ENCODE measurements at regions not wholly inside any gene's neighbourhood (a gene's known extent, or its start where the extent isn't known, plus 50 kb on each side); places are given as distances from the start of the nearest gene placed in this dataset.
"Not testable (repeated sequence)": the region's sequence is repeated elsewhere in the genome, so short reads cannot be mapped to it uniquely, and the experiment has no call there.

DNA sequence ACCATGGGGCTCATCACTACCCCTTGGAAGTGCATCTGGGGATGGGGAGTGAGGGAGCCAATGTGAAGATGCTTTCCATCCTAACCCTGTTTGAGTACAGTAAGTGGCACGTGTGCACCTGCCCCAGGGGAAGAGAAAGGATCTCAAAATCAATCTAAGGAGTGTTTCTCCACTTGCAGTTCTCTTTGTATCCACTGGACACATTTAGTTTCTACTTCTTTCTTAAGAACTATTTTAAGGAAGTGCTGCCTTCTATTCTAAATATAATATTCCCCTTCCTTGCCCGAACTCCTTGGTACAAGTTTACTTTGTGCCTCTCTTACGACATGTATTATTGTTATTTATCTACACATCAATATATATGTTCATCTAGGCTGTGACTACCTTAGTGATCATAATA lies 73.8 kb downstream of the TTC6 start:
- Histone ChIP-seq H3K27me3 (no peaks in the 10 kb centered on the region), H3K27ac (no peak overlapping the region), H3K9me3 (peaks cover 0 to 5% (median 0%) of the 10 kb centered on the region in 11 donors), H3K4me1 (no peaks in the 10 kb centered on the region), H3K36me3 (no peaks in the 10 kb centered on the region), H3K4me3 (no peak overlapping the region)
- intact Hi-C loops (cut with DNase I) = no loop called here
- WGBS, 2 donors = 59 to 65% methylated on average over 3 of the region's 3 CpGs
- TF ChIP-seq, protein P1, sequence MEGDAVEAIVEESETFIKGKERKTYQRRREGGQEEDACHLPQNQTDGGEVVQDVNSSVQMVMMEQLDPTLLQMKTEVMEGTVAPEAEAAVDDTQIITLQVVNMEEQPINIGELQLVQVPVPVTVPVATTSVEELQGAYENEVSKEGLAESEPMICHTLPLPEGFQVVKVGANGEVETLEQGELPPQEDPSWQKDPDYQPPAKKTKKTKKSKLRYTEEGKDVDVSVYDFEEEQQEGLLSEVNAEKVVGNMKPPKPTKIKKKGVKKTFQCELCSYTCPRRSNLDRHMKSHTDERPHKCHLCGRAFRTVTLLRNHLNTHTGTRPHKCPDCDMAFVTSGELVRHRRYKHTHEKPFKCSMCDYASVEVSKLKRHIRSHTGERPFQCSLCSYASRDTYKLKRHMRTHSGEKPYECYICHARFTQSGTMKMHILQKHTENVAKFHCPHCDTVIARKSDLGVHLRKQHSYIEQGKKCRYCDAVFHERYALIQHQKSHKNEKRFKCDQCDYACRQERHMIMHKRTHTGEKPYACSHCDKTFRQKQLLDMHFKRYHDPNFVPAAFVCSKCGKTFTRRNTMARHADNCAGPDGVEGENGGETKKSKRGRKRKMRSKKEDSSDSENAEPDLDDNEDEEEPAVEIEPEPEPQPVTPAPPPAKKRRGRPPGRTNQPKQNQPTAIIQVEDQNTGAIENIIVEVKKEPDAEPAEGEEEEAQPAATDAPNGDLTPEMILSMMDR (IDR thresholded peaks at IDR 0.05) = no peak
- DNase-seq (no peak), ATAC-seq (no peak)

DNA sequence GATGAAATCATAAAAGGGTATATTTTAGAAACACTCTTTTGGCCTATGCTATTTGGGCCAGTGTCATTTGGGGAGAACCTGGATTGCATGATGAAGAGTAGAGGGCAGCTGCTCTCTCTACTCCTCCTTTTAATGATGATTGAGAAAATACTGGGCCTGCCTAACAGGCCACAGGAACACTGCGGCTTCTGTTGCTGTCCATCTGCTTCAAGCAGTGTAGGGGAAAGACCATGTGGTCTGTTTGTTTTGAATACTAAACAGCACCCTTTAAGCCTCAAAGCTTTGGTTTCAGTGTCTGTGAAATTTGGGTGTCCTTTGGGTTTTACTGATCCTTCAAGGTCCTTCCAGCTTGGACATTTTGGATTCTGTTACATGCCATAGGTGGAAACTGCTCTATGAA lies 78.0 kb downstream of the TTC6 start:
- ATAC-seq (no peak), DNase-seq (no peak)
- Histone ChIP-seq H3K4me3 (no peak overlapping the region), H3K4me1 (no peaks in the 10 kb centered on the region), H3K9me3 (peaks cover 0 to 3% (median 0%) of the 10 kb centered on the region in 11 donors), H3K27ac (no peak overlapping the region), H3K36me3 (no peaks in the 10 kb centered on the region), H3K27me3 (no peaks in the 10 kb centered on the region)
- TF ChIP-seq, protein P1 (IDR thresholded peaks at IDR 0.05) = no peak
- intact Hi-C loops (cut with DNase I) = no loop called here
- WGBS, 2 donors = 52 to 68% methylated on average over 1 of the region's 1 CpG

DNA sequence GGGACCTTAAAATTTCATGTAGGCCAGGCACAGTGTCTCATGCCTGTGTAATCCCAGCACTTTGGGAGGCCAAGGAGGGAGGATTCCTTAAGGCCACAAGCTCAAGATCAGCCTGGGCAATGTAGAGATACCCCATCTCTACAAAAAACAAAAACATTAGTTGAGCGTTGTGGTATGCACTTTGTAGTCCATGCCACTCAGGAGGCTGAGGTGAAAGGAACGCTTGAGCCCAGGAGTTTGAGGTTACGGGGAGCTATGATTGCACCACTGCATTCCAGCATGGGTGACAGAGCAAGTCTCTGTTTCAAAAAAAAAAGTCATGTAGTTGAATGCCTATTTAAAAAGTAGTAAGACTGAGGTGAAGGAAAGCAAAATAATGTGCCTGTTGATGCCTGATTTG lies 83.5 kb downstream of the TTC6 start:
- intact Hi-C loops (cut with DNase I) = no loop called here
- H3K36me3 ChIP-seq = no peaks in the 10 kb centered on the region
- no peak for ATAC-seq
- TF ChIP-seq, protein P1 (IDR thresholded peaks at IDR 0.05) = no peak
- DNase-seq = no peak
- 81 to 89% methylated on average over 3 of the region's 3 CpGs for WGBS, 2 donors
- no peak overlapping the region for H3K27ac ChIP-seq
- no peaks in the 10 kb centered on the region for H3K9me3 ChIP-seq
- H3K27me3 ChIP-seq = peaks cover 0 to 4% (median 0%) of the 10 kb centered on the region in 7 donors
- no peak overlapping the region for H3K4me3 ChIP-seq
- no peaks in the 10 kb centered on the region for H3K4me1 ChIP-seq

DNA sequence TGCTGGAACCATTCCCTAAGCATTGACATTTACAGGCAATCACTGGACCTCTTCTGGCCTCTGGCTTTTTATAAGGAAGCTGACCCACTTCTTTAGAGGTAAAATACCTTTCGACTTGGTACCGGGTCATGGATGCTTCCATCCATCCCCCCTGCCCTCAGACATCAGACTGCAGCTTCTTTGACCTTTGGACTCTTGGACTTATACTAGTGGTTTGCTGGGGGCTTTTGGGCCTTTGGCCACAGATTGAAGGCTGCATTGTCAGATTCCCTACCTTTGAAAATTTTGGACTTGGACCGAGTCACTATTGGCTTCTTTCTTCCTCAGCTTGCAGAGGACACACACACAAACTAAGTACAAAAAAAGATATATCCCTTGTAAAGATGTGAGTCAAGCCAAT lies 86.1 kb downstream of the TTC6 start:
- Histone ChIP-seq H3K4me3 (no peak overlapping the region), H3K36me3 (no peaks in the 10 kb centered on the region), H3K27me3 (peaks cover 0 to 5% (median 0%) of the 10 kb centered on the region in 7 donors), H3K4me1 (no peaks in the 10 kb centered on the region), H3K27ac (no peak overlapping the region), H3K9me3 (no peaks in the 10 kb centered on the region)
- no peak for ATAC-seq
- WGBS, 2 donors = 94 to 96% methylated on average over 3 of the region's 3 CpGs
- TF ChIP-seq, protein P1 (IDR thresholded peaks at IDR 0.05) = no peak
- intact Hi-C loops (cut with DNase I) = no loop called here
- no peak for DNase-seq

DNA sequence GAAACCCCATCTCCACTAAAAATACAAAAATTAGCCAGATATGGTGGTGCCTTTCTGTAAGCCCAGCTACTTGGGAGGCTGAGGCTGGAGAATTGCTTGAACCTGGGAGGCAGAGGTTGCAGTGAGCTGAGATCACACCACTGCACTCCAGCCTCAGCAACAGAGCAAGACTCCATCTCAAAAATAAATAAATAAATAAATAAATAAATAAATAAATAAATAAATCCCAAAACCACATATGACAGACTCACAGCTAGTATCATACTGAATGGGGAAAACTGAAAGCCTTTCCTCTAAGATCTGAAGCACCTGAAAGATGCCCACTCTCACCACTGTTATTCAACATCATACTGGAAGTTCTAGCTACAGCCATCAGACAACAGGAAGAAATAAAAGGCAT lies 97.3 kb downstream of the TTC6 start:
- H3K27ac ChIP-seq; H3K27me3 ChIP-seq; H3K4me1 ChIP-seq; ATAC-seq; H3K36me3 ChIP-seq; H3K4me3 ChIP-seq; intact Hi-C loops (cut with DNase I); DNase-seq: not testable (repeated sequence)
- peaks cover 0 to 39% (median 13%) of the 10 kb centered on the region in 11 donors for H3K9me3 ChIP-seq

DNA sequence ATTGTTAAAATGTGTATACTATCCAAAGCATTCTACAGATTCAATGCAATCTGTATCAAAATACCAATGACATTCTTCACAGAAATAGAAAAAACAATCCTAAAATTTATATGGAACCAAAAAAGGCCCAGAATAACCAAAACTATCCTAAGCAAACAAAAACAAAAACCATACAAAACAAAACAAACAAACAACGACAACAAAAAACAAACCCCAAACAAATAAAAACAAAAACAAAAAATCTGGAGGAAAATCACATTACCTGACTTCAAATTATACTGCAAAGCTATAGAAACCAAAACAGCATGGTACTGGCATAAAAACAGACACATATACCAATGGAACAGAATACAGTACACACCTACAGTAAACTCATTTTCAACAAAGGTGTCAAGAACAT lies 98.0 kb downstream of the TTC6 start:
- intact Hi-C loops (cut with DNase I); H3K36me3 ChIP-seq; H3K27ac ChIP-seq; H3K27me3 ChIP-seq; H3K4me1 ChIP-seq; ATAC-seq; DNase-seq; H3K4me3 ChIP-seq: not testable (repeated sequence)
- H3K9me3 ChIP-seq = peaks cover 0 to 34% (median 13%) of the 10 kb centered on the region in 11 donors
- WGBS, 2 donors = 71 to 76% methylated on average over 1 of the region's 1 CpG

All from heart right ventricle (tissue), 16 donors.